ENCODE measurements at regions not wholly inside any gene's neighbourhood (a gene's known extent, or its start where the extent isn't known, plus 50 kb on each side); places are given as distances from the start of the nearest gene placed in this dataset.
A peak's percentile ranks its signal among the peaks of the same experiment; 100 is the strongest.
"Not testable (repeated sequence)": the region's sequence is repeated elsewhere in the genome, so short reads cannot be mapped to it uniquely, and the experiment has no call there.

DNA sequence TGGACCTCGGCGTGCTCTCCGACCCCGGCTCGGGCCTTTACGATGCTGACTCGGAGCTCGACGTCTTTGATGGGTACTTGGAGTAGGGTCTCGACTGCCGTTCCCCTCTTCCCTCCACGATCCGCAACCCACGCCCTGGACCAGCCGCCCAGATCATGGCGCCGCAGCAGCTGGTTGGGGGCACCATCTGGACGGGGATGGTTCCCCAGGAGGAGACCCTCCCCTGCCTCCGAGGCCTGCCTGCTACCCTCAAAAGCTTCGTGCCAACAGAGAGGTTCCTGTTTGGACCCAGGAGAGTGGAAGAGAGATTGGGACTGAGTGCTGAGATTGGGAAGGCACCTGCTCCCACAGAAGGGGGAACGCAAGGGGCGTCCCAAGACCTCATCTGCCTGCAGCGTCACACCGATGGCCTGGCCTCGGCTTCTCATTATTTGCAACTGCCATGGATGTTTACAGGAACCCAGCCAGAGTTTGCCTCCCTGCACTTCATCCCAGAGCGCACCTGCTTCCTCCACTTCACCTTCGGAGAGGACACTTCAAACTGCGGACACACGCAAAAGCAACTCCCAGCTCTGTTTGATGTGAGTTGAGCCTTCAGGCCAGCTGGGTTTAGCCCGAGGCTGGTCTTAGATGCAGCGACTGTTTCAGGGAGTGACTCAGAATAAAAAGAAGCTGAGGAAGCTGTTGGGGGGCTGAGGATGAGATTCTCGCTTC, 58.9 kb downstream of the GOLGA6L7 start:
- DNase-seq (ENCODE audit: low spot score); H3K9me3 ChIP-seq; H3K27me3 ChIP-seq; H3K36me3 ChIP-seq; H3K4me1 ChIP-seq: not testable (repeated sequence)
- Histone ChIP-seq H3K27ac (peak overlapping the region; percentile 59 to 70), H3K4me3 (peak overlapping the region; percentile 32 to 41)

DNA sequence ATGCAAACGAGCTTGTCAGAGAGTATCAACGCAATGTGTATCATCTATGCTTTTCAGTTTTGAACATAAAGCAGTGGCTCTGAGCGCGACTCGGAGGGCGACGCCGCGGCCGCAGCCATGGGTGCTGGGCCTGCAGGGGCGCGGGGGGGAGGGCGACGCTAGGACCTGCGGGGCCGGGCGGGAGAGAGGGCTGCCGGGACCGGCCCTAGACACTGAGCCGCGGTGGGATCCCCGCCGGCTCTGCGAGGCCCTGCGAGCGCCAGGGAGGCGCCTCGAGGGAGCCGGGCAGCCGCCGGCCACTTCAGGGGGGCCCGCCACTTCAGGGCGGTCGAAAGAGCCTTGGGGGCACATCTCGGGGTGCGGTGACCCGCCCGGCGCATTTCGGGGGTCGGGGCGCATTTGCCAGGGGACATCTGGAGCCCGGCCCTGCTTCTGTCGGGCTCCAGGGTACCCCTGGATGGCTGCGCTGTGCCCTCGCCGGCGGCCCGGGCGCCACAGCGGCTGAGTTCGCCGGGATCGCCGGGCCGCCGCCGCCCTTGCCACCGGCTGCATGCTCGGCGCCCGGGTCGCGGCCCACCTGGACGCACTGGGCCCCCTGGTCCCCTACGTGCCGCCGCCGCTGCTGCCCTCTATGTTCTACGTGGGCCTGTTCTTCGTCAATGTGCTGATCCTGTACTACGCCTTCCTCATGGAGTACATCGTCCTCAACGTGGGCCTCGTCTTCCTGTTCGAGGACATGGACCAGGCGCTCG, 59.6 kb downstream of the GOLGA6L7 start:
- H3K9me3 ChIP-seq; H3K36me3 ChIP-seq; H3K4me1 ChIP-seq; H3K27me3 ChIP-seq; DNase-seq (ENCODE audit: low spot score): not testable (repeated sequence)
- H3K27ac ChIP-seq: peak overlapping the region; percentile 80 to 84
- H3K4me3 ChIP-seq: peak overlapping the region; percentile 49 to 55

DNA sequence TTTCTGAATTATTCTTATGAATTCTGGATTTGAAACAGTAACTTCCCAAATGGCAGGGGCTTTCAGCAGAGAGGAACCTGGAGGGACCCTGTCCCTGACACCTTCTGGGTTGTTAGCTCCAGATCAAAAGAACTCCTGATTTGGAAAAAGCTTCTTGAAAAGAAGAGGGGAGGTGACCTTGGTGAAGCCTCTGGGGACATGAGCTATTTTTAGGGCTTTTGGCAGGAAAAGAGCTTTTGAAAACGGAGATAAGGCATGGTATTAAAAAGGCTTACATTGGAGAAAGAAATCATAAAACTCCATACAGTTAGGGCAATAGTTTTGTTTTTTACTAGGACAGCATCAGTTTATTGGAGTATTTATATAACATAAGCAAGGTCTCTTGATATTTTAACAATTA, 60.3 kb downstream of the GOLGA6L7 start:
- Histone ChIP-seq H3K4me3 (peak overlapping the region in 1 of 2 donors; percentile 55), H3K27ac (peak overlapping the region; percentile 80 to 84)
- not testable (repeated sequence) for H3K27me3 ChIP-seq; DNase-seq (ENCODE audit: low spot score); H3K4me1 ChIP-seq; H3K9me3 ChIP-seq; H3K36me3 ChIP-seq

DNA sequence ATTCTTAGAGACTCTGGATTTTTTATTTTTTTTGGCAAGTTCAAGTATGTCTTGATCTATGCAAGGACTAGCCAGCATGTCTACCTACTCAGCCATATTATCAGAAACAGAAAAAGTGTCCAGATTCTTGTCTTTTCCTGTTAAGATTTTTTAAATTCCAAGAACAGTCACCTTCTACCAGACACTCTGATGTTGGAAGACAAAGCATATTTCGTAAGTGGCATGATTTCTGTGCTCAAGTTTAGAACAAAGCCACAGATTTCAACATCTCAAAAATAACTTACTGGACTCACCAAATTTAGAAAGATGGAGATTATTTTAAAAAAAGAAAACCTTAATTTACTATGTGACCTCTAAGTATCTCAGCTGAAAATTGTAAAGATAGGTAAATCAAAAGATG, 61.9 kb downstream of the GOLGA6L7 start:
- no peaks in the 10 kb centered on the region for H3K9me3 ChIP-seq
- H3K4me3 ChIP-seq: no peak overlapping the region
- H3K36me3 ChIP-seq: no peaks in the 10 kb centered on the region
- H3K4me1 ChIP-seq: no peaks in the 10 kb centered on the region
- TF ChIP-seq, protein P1, sequence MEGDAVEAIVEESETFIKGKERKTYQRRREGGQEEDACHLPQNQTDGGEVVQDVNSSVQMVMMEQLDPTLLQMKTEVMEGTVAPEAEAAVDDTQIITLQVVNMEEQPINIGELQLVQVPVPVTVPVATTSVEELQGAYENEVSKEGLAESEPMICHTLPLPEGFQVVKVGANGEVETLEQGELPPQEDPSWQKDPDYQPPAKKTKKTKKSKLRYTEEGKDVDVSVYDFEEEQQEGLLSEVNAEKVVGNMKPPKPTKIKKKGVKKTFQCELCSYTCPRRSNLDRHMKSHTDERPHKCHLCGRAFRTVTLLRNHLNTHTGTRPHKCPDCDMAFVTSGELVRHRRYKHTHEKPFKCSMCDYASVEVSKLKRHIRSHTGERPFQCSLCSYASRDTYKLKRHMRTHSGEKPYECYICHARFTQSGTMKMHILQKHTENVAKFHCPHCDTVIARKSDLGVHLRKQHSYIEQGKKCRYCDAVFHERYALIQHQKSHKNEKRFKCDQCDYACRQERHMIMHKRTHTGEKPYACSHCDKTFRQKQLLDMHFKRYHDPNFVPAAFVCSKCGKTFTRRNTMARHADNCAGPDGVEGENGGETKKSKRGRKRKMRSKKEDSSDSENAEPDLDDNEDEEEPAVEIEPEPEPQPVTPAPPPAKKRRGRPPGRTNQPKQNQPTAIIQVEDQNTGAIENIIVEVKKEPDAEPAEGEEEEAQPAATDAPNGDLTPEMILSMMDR (IDR thresholded peaks at IDR 0.05): no peak
- H3K27me3 ChIP-seq: no peaks in the 10 kb centered on the region
- no peak overlapping the region for H3K27ac ChIP-seq
- DNase-seq (ENCODE audit: low spot score): no peak

DNA sequence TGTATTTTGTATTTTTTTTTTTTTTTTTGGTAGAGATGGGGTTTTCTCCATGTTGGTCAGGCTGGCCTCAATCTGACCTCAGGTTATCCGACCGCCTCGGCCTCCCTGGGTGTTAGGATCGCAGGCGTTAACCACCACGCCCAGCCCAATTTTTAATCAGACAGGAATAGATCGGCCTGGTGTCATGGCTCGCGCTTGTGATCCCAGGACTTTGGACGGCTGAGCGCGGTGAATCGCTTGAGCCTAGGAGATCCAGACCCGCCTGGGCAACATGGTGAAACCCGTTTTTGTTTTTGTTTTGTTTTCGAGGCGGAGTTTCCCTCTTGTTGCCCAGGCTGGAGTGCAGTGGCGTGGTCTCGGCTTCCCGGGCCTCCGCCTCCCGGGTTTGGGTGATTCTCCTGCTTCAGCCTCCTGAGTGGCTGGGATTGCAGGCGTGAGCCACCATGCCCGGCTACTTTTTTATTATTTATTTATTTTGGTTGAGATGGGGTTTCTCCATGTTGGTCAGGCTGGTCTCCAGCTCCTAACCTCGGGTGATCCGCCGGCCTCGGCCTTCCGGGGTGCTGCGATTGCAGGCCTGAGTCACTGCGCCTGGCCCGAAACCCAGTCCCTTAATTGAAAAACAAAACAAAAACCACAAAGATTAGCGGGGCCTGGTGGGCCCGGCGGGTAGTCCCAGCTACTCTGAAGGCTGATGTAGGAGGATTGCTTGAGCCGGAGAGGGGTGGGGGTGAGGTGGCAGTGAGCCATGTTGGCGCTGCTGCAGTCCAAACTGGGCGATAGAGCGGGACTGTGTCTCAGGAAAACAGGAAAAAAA, 63.9 kb downstream of the GOLGA6L7 start:
- H3K4me1 ChIP-seq; H3K27ac ChIP-seq; H3K27me3 ChIP-seq; H3K9me3 ChIP-seq; H3K4me3 ChIP-seq; H3K36me3 ChIP-seq; DNase-seq (ENCODE audit: low spot score): not testable (repeated sequence)

DNA sequence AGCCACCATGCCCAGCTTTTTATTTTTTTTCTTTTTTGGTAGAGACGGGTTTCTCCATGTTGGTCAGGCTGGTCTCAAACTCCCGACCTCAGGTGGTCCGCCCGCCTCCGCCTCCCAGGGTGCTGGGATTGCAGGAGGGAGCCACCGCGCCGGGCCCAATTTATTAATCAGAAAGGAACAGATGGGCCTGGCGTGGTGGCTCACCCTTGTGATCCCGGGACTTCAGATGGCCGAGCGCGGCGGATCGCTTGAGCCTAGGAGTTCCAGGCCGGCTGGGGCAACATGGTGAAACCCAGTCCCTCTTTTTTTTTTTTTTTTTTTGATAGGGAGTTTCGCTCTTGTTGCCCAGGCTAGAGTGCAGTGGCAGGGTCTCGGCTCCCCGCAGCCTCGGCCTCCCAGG, 64.6 kb downstream of the GOLGA6L7 start:
- Histone ChIP-seq H3K27me3 (no peaks in the 10 kb centered on the region), H3K4me1 (no peaks in the 10 kb centered on the region), H3K4me3 (no peak overlapping the region), H3K36me3 (no peaks in the 10 kb centered on the region), H3K27ac (no peak overlapping the region), H3K9me3 (no peaks in the 10 kb centered on the region)
- TF ChIP-seq, protein P1 (IDR thresholded peaks at IDR 0.05): no peak
- DNase-seq (ENCODE audit: low spot score): no peak

DNA sequence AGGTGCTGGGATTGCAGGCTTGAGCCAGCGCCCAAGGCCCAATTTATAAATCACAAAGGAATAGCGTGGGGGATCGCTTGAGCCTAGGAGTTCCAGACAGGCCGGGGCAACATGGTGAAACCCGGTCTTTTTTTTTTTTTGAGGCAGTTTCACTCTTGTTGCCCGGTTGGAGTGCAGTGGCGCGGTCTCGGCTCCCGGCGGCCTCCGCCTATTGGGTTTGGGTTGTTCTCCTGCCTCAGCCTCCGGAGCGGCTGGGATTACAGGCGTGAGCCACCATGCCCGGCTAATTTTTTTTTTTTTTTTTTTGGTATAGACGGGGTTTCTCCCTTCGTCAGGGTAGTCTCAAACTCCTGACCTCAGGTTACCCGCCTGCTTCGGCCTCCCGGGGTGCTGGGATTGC, 65.0 kb downstream of the GOLGA6L7 start:
- H3K27me3 ChIP-seq: no peaks in the 10 kb centered on the region
- no peak overlapping the region for H3K27ac ChIP-seq
- no peak overlapping the region for H3K4me3 ChIP-seq
- TF ChIP-seq, protein P1 (IDR thresholded peaks at IDR 0.05): no peak
- no peaks in the 10 kb centered on the region for H3K4me1 ChIP-seq
- no peak for DNase-seq (ENCODE audit: low spot score)
- H3K36me3 ChIP-seq: no peaks in the 10 kb centered on the region
- no peaks in the 10 kb centered on the region for H3K9me3 ChIP-seq

DNA sequence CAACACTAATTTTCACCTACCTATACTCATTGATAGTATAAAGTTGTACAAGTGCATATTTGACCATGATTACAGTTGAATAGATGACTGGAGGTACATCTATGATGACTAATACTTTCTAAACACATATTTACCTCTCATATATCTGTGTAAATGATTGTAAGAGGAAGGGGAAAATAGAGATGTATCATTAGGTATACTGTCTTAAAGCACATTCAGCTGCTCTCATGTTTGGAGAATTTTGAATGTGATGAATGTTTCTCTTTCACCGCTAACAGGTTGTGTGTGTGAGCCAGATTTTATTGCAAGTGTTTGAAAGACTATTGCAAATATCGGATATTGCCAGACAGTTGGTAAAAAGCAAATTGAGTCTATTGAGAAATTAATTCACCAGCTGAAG, 66.2 kb upstream of the GOLGA8M start:
- H3K4me3 ChIP-seq; H3K9me3 ChIP-seq; H3K4me1 ChIP-seq; H3K27ac ChIP-seq; H3K27me3 ChIP-seq; DNase-seq (ENCODE audit: low spot score); H3K36me3 ChIP-seq: not testable (repeated sequence)

DNA sequence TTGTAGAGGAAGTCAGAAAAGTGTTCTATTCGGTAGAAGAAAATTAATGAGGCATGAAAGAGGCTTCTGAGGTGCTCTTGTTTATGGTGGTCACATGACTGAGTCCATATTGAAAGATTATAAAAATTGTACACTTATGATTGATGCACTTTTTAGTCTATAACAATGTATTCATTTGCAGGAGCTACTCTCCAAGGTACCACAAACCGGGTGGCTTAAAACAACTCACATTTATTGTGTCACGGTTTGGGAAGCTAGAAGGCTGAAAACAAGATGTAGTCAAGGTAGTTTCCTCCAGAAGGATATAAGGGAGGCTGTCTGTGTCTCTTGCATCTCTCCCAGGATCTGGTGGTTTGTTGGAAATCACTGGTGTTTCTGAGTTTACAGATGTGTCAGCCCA, 60.6 kb upstream of the GOLGA8M start:
- not testable (repeated sequence) for H3K27me3 ChIP-seq; H3K9me3 ChIP-seq; H3K4me1 ChIP-seq; H3K27ac ChIP-seq; H3K36me3 ChIP-seq; H3K4me3 ChIP-seq; DNase-seq (ENCODE audit: low spot score)

Measured in right atrium auricular region (tissue), 2 donors.